HG02852 (cell line): ENCODE measurements at regions not wholly inside any gene's neighbourhood (a gene's known extent, or its start where the extent isn't known, plus 50 kb on each side); places are given as distances from the start of the nearest gene placed in this dataset.
A peak's percentile ranks its signal among the peaks of the same experiment; 100 is the strongest.
"Not testable (repeated sequence)": the region's sequence is repeated elsewhere in the genome, so short reads cannot be mapped to it uniquely, and the experiment has no call there.

ENCODE experiments used
- ATAC-seq: cut with Tn5 transposase; IDR thresholded peaks from one replicate; pipeline ENCODE4 v1.9.1; 2021; ENCODE audit warnings: mild to moderate bottlenecking, moderate library complexity; ENCODE audit not compliant: unreplicated experiment

- ATAC-seq: no peak
Measured at GRCh38 chr1:189970331-189971230, 507.1 kb downstream of the BRINP3 start.

- no peak for ATAC-seq
Measured at GRCh38 chr1:189971656-189972055, 506.0 kb downstream of the BRINP3 start.

- ATAC-seq: no peak
Measured at GRCh38 chr1:189977184-189977583, 500.5 kb downstream of the BRINP3 start.

- no peak for ATAC-seq
Measured at GRCh38 chr1:189983166-189983890, 494.3 kb downstream of the BRINP3 start.

GRCh38 chr1:189986516-189986915, 491.1 kb downstream of the BRINP3 start:
- ATAC-seq: no peak

- no peak for ATAC-seq
Measured at GRCh38 chr1:189987509-189987908, 490.2 kb downstream of the BRINP3 start.

- ATAC-seq: no peak
Measured at GRCh38 chr1:189992856-189993255, 484.8 kb downstream of the BRINP3 start.

GRCh38 chr1:190000365-190000872, 477.2 kb downstream of the BRINP3 start:
- no peak for ATAC-seq

- ATAC-seq: no peak
Measured at GRCh38 chr1:190001187-190001586, 476.5 kb downstream of the BRINP3 start.

- ATAC-seq: no peak
Measured at GRCh38 chr1:190003376-190003775, 474.3 kb downstream of the BRINP3 start.

GRCh38 chr1:190011585-190011984, 466.1 kb downstream of the BRINP3 start:
- ATAC-seq: no peak

GRCh38 chr1:190019151-190019550, 458.5 kb downstream of the BRINP3 start:
- not testable (repeated sequence) for ATAC-seq

- ATAC-seq: no peak
Measured at GRCh38 chr1:190019717-190020116, 457.9 kb downstream of the BRINP3 start.

- peak; percentile 65 for ATAC-seq
Measured at GRCh38 chr1:190022709-190023108, 455.0 kb downstream of the BRINP3 start.

- no peak for ATAC-seq
Measured at GRCh38 chr1:190029441-190029840, 448.2 kb downstream of the BRINP3 start.

GRCh38 chr1:190043655-190044054, 434.0 kb downstream of the BRINP3 start:
- no peak for ATAC-seq

- no peak for ATAC-seq
Measured at GRCh38 chr1:190046231-190046630, 431.4 kb downstream of the BRINP3 start.
